ENCODE measurements at regions not wholly inside any gene's neighbourhood (a gene's known extent, or its start where the extent isn't known, plus 50 kb on each side); places are given as distances from the start of the nearest gene placed in this dataset.

DNA sequence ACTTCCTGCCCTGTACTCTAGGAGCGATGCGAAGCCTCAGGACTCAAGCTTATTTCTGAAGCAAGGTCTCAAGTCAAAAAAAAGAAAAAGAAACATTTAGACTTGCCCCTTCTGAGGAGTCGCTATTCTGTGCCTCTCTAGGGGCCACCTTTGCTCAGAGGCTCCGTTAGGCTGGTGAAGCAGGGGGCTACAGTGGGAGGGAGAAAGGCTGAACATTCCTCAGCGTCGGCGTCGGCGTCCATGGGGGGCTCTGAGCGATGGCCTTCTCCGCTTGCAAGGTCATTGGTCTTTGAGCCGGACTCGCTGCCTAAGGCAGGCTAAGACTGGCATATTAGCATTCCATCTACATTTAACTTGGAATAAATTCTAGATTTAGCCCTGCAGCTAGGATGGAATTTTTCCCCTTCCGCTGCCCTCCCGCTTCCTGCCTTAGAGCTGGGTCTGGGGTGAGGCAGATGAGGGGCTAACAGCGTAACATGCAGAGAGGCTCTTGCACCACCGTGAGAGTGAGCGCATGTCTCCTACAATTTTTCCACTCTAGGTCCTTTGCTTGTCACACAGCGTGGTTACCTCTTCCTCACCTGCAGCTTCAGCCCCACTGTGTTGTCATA lies 53.6 kb upstream of the ATL2 start:
- TF ChIP-seq, protein P1, sequence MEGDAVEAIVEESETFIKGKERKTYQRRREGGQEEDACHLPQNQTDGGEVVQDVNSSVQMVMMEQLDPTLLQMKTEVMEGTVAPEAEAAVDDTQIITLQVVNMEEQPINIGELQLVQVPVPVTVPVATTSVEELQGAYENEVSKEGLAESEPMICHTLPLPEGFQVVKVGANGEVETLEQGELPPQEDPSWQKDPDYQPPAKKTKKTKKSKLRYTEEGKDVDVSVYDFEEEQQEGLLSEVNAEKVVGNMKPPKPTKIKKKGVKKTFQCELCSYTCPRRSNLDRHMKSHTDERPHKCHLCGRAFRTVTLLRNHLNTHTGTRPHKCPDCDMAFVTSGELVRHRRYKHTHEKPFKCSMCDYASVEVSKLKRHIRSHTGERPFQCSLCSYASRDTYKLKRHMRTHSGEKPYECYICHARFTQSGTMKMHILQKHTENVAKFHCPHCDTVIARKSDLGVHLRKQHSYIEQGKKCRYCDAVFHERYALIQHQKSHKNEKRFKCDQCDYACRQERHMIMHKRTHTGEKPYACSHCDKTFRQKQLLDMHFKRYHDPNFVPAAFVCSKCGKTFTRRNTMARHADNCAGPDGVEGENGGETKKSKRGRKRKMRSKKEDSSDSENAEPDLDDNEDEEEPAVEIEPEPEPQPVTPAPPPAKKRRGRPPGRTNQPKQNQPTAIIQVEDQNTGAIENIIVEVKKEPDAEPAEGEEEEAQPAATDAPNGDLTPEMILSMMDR (IDR thresholded peaks at IDR 0.05; ENCODE audit: borderline replicate concordance) = no peak
- intact Hi-C loops (cut with micrococcal nuclease) = no loop called here
- no peak for DNase-seq
- Histone ChIP-seq H3K4me3 (no peak overlapping the region), H3K27me3 (ENCODE audit: low read depth) (peaks cover 3% of the 10 kb centered on the region), H3K27ac (replicated peaks) (no peak overlapping the region), H3K36me3 (no peaks in the 10 kb centered on the region), H3K9me3 (replicated peaks) (no peaks in the 10 kb centered on the region), H3K4me1 (peaks cover 15% of the 10 kb centered on the region)

DNA sequence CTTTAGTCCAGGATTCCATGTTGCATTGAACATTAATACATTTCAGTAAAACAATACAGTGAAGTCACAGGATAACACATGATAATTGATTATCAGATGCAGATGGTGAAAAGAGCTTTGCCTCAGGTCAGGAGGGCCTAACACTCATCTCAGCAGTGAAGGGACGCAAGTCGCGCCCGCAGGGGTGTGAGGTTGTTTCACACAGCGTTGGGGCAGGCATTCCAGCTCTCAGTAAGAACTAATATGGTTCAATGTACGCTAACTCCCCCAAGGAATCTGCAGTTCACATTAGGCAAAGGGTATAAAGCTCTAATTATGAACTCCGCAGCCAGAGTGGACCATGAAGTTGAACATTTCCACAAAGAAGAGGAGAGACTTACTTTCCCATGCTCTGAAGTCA lies 53.1 kb upstream of the ATL2 start:
- Histone ChIP-seq H3K27me3 (ENCODE audit: low read depth) (peaks cover 3% of the 10 kb centered on the region), H3K4me3 (no peak overlapping the region), H3K36me3 (no peaks in the 10 kb centered on the region), H3K27ac (replicated peaks) (no peak overlapping the region), H3K9me3 (replicated peaks) (no peaks in the 10 kb centered on the region), H3K4me1 (peaks cover 15% of the 10 kb centered on the region)
- TF ChIP-seq, protein P1 (IDR thresholded peaks at IDR 0.05; ENCODE audit: borderline replicate concordance) = no peak
- no peak for DNase-seq
- intact Hi-C loops (cut with micrococcal nuclease) = no loop called here

DNA sequence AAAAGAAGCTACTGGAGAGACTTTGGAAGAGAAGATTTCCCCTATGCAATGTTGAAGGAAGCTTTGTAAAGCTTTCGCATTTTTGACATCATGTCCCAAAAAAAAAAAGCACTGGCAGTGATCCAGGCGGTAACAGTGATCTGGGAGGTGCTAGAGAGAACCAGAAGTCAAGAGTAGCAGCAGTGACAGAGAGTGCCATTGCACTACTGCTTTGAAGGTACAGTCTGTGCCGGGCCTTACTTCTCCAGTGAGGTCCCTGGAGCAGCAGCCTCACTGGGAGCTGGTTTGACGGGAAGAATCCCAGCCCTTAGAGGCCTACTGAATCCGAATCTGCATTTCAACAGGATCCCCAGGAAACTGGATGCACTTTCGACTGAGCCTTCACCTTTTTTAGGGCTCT lies 50.9 kb upstream of the ATL2 start:
- TF ChIP-seq, protein P1 (IDR thresholded peaks at IDR 0.05; ENCODE audit: borderline replicate concordance) = no peak
- H3K4me1 ChIP-seq = peaks cover 15% of the 10 kb centered on the region
- no peak overlapping the region for H3K4me3 ChIP-seq
- H3K36me3 ChIP-seq = no peaks in the 10 kb centered on the region
- H3K9me3 ChIP-seq (replicated peaks) = no peaks in the 10 kb centered on the region
- H3K27me3 ChIP-seq (ENCODE audit: low read depth) = peaks cover 3% of the 10 kb centered on the region
- no peak for DNase-seq
- intact Hi-C loops (cut with micrococcal nuclease) = no loop called here
- no peak overlapping the region for H3K27ac ChIP-seq (replicated peaks)

DNA sequence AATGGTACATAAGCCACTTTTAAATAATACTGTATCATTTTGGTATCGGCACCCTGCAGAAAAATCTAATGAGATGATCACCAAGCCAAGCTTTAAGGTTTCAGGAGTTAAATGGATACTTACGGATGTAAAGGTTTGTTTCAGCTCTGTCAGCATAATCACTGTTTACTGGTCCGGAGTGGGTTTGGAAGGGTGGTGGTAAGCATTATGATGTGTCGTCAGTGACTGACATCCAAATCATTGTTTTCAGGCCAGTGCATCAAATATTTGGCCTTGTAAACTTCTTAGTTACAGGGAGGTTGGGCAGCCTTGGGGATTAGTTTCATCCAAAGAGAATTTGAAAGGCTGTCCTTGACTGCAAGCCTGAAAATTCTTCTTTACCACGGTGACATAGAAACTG lies 50.0 kb upstream of the ATL2 start:
- Histone ChIP-seq H3K9me3 (replicated peaks) (no peaks in the 10 kb centered on the region), H3K36me3 (no peaks in the 10 kb centered on the region), H3K4me1 (peaks cover 15% of the 10 kb centered on the region), H3K27me3 (ENCODE audit: low read depth) (peaks cover 3% of the 10 kb centered on the region), H3K4me3 (no peak overlapping the region), H3K27ac (replicated peaks) (no peak overlapping the region)
- intact Hi-C loops (cut with micrococcal nuclease) = no loop called here
- TF ChIP-seq, protein P1 (IDR thresholded peaks at IDR 0.05; ENCODE audit: borderline replicate concordance) = no peak
- no peak for DNase-seq

All from left ventricle myocardium inferior (tissue), 1 donor.